Left ventricle myocardium inferior (tissue), 1 donor: ENCODE measurements at regions not wholly inside any gene's neighbourhood (a gene's known extent, or its start where the extent isn't known, plus 50 kb on each side); places are given as distances from the start of the nearest gene placed in this dataset.

Experiments used
- DNase-seq: peaks from one replicate; pipeline ENCODE4 v3.0.0-alpha.2; 2020
- H3K27ac ChIP-seq: fragments of 200-600 bp; replicated peaks from 2 replicates; pipeline ENCODE4 v1.8.0; 2021
- H3K27me3 ChIP-seq: fragments of 200-600 bp; 2 replicates; pipeline ENCODE4 v1.8.0; 2021; ENCODE audit warnings: low read depth
- H3K36me3 ChIP-seq: fragments of 200-600 bp; 2 replicates; pipeline ENCODE4 v1.8.0; 2021
- H3K4me1 ChIP-seq: fragments of 200-600 bp; 2 replicates; pipeline ENCODE4 v1.8.0; 2021
- H3K4me3 ChIP-seq: fragments of 200-600 bp; 2 replicates; pipeline ENCODE4 v1.8.0; 2021; ENCODE audit warnings: mild to moderate bottlenecking, moderate library complexity
- H3K9me3 ChIP-seq: fragments of 200-600 bp; replicated peaks from 2 replicates; pipeline ENCODE4 v1.8.0; 2021
- CTCF ChIP-seq: fragments of 200-600 bp; IDR thresholded peaks from 2 replicates; pipeline ENCODE4 v1.8.0; 2021; ENCODE audit warnings: antibody characterized with exemption, mild to moderate bottlenecking, borderline replicate concordance
- intact Hi-C: fragments of 100-400 bp; cut with micrococcal nuclease; formaldehyde crosslinking; loops from one replicate; pipeline ENCODE4 v1.11.0; 2022
- donor health status: DM: no; HTN: yes; CAD: no; lungs with severe emphysema.

GRCh38 chr18:41594582-41594981 is 360.5 kb upstream of the PIK3C3 start:
- no peak overlapping the region for H3K4me3 ChIP-seq
- TF ChIP-seq CTCF = no peak
- no peak overlapping the region for H3K27ac ChIP-seq
- H3K4me1 ChIP-seq = no peaks in the 10 kb centered on the region
- intact Hi-C loops = no loop called here
- no peaks in the 10 kb centered on the region for H3K27me3 ChIP-seq
- no peaks in the 10 kb centered on the region for H3K9me3 ChIP-seq
- no peak for DNase-seq
- no peaks in the 10 kb centered on the region for H3K36me3 ChIP-seq

- Histone ChIP-seq H3K4me3 (no peak overlapping the region), H3K9me3 (no peaks in the 10 kb centered on the region), H3K27me3 (no peaks in the 10 kb centered on the region), H3K4me1 (no peaks in the 10 kb centered on the region), H3K27ac (no peak overlapping the region), H3K36me3 (no peaks in the 10 kb centered on the region)
- intact Hi-C loops = no loop called here
- no peak for TF ChIP-seq CTCF
- DNase-seq = no peak
Observed at GRCh38 chr18:41593171-41593675, 361.8 kb upstream of the PIK3C3 start.

- Histone ChIP-seq H3K9me3 (no peaks in the 10 kb centered on the region), H3K4me3 (no peak overlapping the region), H3K27ac (no peak overlapping the region), H3K27me3 (no peaks in the 10 kb centered on the region), H3K36me3 (no peaks in the 10 kb centered on the region), H3K4me1 (no peaks in the 10 kb centered on the region)
- DNase-seq = no peak
- intact Hi-C loops = no loop called here
- no peak for TF ChIP-seq CTCF
Observed at GRCh38 chr18:41587976-41588375, 367.1 kb upstream of the PIK3C3 start.

- DNase-seq = no peak
- TF ChIP-seq CTCF = no peak
- Histone ChIP-seq H3K4me3 (no peak overlapping the region), H3K9me3 (no peaks in the 10 kb centered on the region), H3K27ac (no peak overlapping the region), H3K27me3 (no peaks in the 10 kb centered on the region), H3K4me1 (no peaks in the 10 kb centered on the region), H3K36me3 (no peaks in the 10 kb centered on the region)
- intact Hi-C loops = no loop called here
Observed at GRCh38 chr18:41585512-41585911, 369.5 kb upstream of the PIK3C3 start.

- no peak overlapping the region for H3K27ac ChIP-seq
- no peak for TF ChIP-seq CTCF
- H3K36me3 ChIP-seq = no peaks in the 10 kb centered on the region
- H3K27me3 ChIP-seq = no peaks in the 10 kb centered on the region
- H3K4me1 ChIP-seq = no peaks in the 10 kb centered on the region
- intact Hi-C loops = no loop called here
- H3K9me3 ChIP-seq = no peaks in the 10 kb centered on the region
- DNase-seq = no peak
- H3K4me3 ChIP-seq = no peak overlapping the region
Observed at GRCh38 chr18:41579185-41579584, 375.8 kb upstream of the PIK3C3 start.

- H3K4me1 ChIP-seq = no peaks in the 10 kb centered on the region
- H3K4me3 ChIP-seq = no peak overlapping the region
- H3K9me3 ChIP-seq = no peaks in the 10 kb centered on the region
- H3K36me3 ChIP-seq = no peaks in the 10 kb centered on the region
- intact Hi-C loops = no loop called here
- H3K27me3 ChIP-seq = no peaks in the 10 kb centered on the region
- no peak for DNase-seq
- no peak for TF ChIP-seq CTCF
- no peak overlapping the region for H3K27ac ChIP-seq
Observed at GRCh38 chr18:41577529-41577928, 377.5 kb upstream of the PIK3C3 start.
